Memory B cell (primary cell): ENCODE measurements at regions not wholly inside any gene's neighbourhood (a gene's known extent, or its start where the extent isn't known, plus 50 kb on each side); places are given as distances from the start of the nearest gene placed in this dataset.

Experiments
- ATAC-seq: fragments of 150-1000 bp; cut with Tn5 transposase; 2 replicates; pipeline ENCODE4 v1.10.0; 2021; ENCODE audit warnings: low read depth, mild to moderate bottlenecking, moderate library complexity
- DNase-seq, 2 donors: peaks; one replicate each; pipeline ENCODE4 v3.0.0; 2022; ENCODE audit warnings: low spot score in 2 of 2
- H3K27ac Mint-ChIP-seq: one replicate; pipeline ENCODE4 v1.8.0; 2022; ENCODE audit warnings: mild to moderate bottlenecking, moderate library complexity, mixed read lengths
- H3K27me3 Mint-ChIP-seq: one replicate; pipeline ENCODE4 v1.8.0; 2022; ENCODE audit warnings: mixed read lengths
- H3K36me3 Mint-ChIP-seq: one replicate; pipeline ENCODE4 v1.8.0; 2022; ENCODE audit warnings: mild to moderate bottlenecking, mixed read lengths
- H3K4me1 Mint-ChIP-seq: one replicate; pipeline ENCODE4 v1.8.0; 2022; ENCODE audit warnings: mixed read lengths
- H3K4me3 Mint-ChIP-seq: one replicate; pipeline ENCODE4 v1.8.0; 2022; ENCODE audit warnings: mild to moderate bottlenecking, moderate library complexity, mixed read lengths
- H3K9me3 Mint-ChIP-seq: one replicate; pipeline ENCODE4 v1.8.0; 2022; ENCODE audit warnings: mixed read lengths

GRCh38 chr7:153470004-153470671 is 582.1 kb upstream of the DPP6 start:
- Mint-ChIP-seq H3K4me3 (no peak overlapping the region), H3K4me1 (no peaks in the 10 kb centered on the region), H3K9me3 (peaks cover 5% of the 10 kb centered on the region)

DNA sequence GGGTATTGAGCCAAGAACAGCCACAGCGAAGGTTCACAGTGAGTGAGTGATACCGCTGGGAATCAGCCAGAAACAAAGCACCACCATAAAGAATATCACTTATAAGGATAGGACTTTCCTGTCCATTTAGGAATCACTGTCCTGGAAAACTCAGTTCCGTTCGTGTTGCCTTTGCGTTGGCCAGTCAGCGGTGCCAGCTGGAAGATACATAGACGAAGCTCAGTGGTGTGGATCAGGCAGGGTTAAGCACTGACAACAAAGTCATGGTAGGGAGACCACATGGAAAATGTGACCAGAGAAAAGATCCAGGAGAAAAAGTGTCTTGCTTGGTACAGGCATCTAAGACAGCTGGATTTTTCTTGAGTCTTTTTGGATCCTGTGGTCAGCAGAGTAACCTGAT is 579.7 kb upstream of the DPP6 start:
- Mint-ChIP-seq H3K4me3 (no peak overlapping the region), H3K27me3 (no peaks in the 10 kb centered on the region), H3K4me1 (no peaks in the 10 kb centered on the region), H3K9me3 (peaks cover 5% of the 10 kb centered on the region), H3K27ac (no peak overlapping the region), H3K36me3 (no peaks in the 10 kb centered on the region)
- no peak for ATAC-seq
- no peak for DNase-seq

More at GRCh38 chr7:153470004-153470671, 582.1 kb upstream of the DPP6 start:
- ATAC-seq (no peak), DNase-seq (no peak)
- no peaks in the 10 kb centered on the region for H3K27me3 Mint-ChIP-seq
- no peaks in the 10 kb centered on the region for H3K36me3 Mint-ChIP-seq
- H3K27ac Mint-ChIP-seq = no peak overlapping the region

GRCh38 chr7:153473185-153473584 is 579.0 kb upstream of the DPP6 start:
- H3K27ac Mint-ChIP-seq = no peak overlapping the region
- ATAC-seq = no peak

DNA sequence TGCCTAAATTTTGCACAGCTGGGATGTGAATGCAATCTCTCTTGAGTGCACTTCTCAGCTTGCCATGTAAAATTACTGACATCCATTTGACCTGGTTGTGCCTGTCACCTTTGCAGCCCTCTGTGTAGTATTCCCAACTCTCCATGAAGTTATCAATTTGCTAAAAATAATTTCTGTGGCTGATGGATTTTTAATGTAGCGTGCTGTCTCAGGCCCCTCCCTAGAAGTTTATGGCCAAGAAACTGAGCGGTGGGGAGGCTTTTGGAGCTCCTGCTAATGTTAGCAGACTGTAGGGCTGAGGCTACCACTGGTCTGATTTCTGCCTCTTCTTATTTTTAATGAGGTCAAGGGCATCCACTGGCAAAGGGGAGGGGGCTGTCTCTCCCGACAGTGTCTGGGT is 577.0 kb upstream of the DPP6 start:
- H3K27me3 Mint-ChIP-seq = no peaks in the 10 kb centered on the region

More at GRCh38 chr7:153473185-153473584, 579.0 kb upstream of the DPP6 start:
- no peaks in the 10 kb centered on the region for H3K36me3 Mint-ChIP-seq
- no peak for DNase-seq
- no peak overlapping the region for H3K4me3 Mint-ChIP-seq
- H3K9me3 Mint-ChIP-seq = peaks cover 5% of the 10 kb centered on the region
- H3K27me3 Mint-ChIP-seq = no peaks in the 10 kb centered on the region
- H3K4me1 Mint-ChIP-seq = no peaks in the 10 kb centered on the region

GRCh38 chr7:153476166-153476565 is 576.0 kb upstream of the DPP6 start:
- no peak overlapping the region for H3K27ac Mint-ChIP-seq
- no peak overlapping the region for H3K4me3 Mint-ChIP-seq
- H3K4me1 Mint-ChIP-seq = no peaks in the 10 kb centered on the region
- no peaks in the 10 kb centered on the region for H3K27me3 Mint-ChIP-seq
- peaks cover 4% of the 10 kb centered on the region for H3K9me3 Mint-ChIP-seq
- DNase-seq = no peak
- no peaks in the 10 kb centered on the region for H3K36me3 Mint-ChIP-seq
- no peak for ATAC-seq

More for the DNA sequence above, 577.0 kb upstream of the DPP6 start:
- Mint-ChIP-seq H3K4me3 (no peak overlapping the region), H3K4me1 (no peaks in the 10 kb centered on the region), H3K36me3 (no peaks in the 10 kb centered on the region), H3K9me3 (peaks cover 8% of the 10 kb centered on the region), H3K27ac (no peak overlapping the region)
- no peak for ATAC-seq
- DNase-seq = no peak

DNA sequence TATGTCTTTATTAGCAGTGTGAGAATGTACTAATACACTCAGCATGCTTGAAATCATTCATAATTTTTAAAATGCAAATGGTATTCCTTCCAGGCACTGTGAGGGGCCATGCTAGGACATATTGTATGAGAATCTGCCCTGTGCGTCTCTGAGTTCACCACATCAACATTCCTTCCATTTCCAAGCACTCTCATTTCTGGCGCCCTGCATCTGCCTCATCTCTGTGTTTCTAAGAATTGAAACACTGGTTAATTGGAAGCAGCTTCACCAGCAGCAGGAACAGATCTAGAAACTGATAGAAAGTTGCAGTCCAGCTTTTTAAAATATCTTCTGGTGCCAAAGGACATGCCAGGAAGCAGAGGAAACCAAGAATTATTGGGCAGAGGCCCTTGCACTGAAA is 555.9 kb upstream of the DPP6 start:
- no peak overlapping the region for H3K27ac Mint-ChIP-seq

DNA sequence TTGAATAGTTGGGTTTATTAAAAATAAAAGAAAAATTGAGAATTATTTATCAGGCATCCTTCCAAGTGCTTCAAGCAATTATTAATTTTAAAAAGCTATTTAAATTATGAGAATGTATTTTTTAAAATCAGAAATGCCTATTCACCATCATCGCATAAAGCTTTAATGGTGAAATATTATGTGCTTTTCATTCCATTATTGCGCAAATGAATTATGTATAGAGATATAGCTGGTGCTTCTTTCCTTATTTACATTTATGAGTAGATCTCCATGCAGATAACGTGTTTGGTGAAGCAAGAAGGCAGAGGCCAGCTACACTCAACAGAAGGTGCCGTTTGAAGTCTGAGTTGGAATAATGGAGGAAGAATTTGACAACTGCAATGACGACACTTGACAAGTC is 549.1 kb upstream of the DPP6 start:
- Mint-ChIP-seq H3K4me1 (no peaks in the 10 kb centered on the region), H3K27me3 (no peaks in the 10 kb centered on the region), H3K4me3 (no peak overlapping the region), H3K36me3 (no peaks in the 10 kb centered on the region), H3K27ac (no peak overlapping the region), H3K9me3 (peaks cover 10% of the 10 kb centered on the region)
- ATAC-seq = no peak
- DNase-seq = no peak

More for the DNA sequence above, 555.9 kb upstream of the DPP6 start:
- Mint-ChIP-seq H3K36me3 (no peaks in the 10 kb centered on the region), H3K9me3 (peaks cover 12% of the 10 kb centered on the region), H3K4me1 (no peaks in the 10 kb centered on the region), H3K4me3 (no peak overlapping the region), H3K27me3 (no peaks in the 10 kb centered on the region)
- ATAC-seq (no peak), DNase-seq (no peak)

GRCh38 chr7:153504288-153505075 is 547.7 kb upstream of the DPP6 start:
- H3K36me3 Mint-ChIP-seq = no peaks in the 10 kb centered on the region
- H3K4me3 Mint-ChIP-seq = no peak overlapping the region
- no peaks in the 10 kb centered on the region for H3K4me1 Mint-ChIP-seq
- ATAC-seq (no peak), DNase-seq (no peak)
- H3K27me3 Mint-ChIP-seq = no peaks in the 10 kb centered on the region
- H3K9me3 Mint-ChIP-seq = peaks cover 8% of the 10 kb centered on the region
- no peak overlapping the region for H3K27ac Mint-ChIP-seq

GRCh38 chr7:153507885-153508284 is 544.3 kb upstream of the DPP6 start:
- Mint-ChIP-seq H3K27ac (no peak overlapping the region), H3K9me3 (peaks cover 4% of the 10 kb centered on the region), H3K4me3 (no peak overlapping the region), H3K4me1 (no peaks in the 10 kb centered on the region), H3K27me3 (no peaks in the 10 kb centered on the region), H3K36me3 (no peaks in the 10 kb centered on the region)
- no peak for ATAC-seq
- DNase-seq = no peak

DNA sequence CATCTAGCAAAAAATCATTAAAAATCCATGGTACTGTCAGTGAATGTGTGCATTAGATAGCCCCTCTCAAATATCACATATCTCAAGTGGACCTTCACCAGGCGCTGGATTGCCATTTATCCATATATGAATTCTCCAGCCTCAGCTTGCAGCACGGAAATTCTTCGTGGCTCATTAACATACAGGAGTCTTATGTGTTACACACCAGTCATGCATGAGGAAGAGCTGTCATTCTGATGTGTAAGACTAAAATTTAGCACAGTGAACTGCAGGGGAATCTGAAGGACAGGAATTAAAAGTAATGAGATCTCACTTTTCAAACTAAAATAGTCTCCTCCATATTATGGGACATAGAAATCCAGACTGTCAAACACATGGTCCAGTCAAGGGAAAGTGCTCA is 542.4 kb upstream of the DPP6 start:
- Mint-ChIP-seq H3K27me3 (no peaks in the 10 kb centered on the region), H3K36me3 (no peaks in the 10 kb centered on the region)
- ATAC-seq = no peak

DNA sequence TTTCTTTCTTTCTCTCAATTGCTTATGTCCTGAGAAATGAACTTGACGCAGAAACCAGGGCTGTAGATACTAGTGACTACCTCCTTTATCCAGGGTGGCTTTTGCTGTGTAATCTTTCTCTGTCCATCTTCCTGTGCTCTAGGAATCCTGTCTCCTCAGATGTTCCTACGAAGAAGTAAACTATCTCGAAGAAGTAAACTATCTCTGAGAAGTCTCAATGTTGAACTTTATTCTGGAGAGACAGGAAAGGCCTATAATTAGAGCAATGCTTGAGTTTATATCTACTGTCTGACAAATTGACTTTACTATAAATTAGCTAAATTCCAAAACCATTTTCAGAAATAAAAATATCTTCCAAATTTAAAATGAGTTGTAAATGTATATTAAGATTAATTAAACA is 541.5 kb upstream of the DPP6 start:
- ATAC-seq (no peak), DNase-seq (no peak)
- H3K4me1 Mint-ChIP-seq = no peaks in the 10 kb centered on the region
- H3K27me3 Mint-ChIP-seq = no peaks in the 10 kb centered on the region
- no peaks in the 10 kb centered on the region for H3K36me3 Mint-ChIP-seq
- no peak overlapping the region for H3K4me3 Mint-ChIP-seq
- H3K27ac Mint-ChIP-seq = no peak overlapping the region
- H3K9me3 Mint-ChIP-seq = peaks cover 4% of the 10 kb centered on the region

More for the DNA sequence above, 542.4 kb upstream of the DPP6 start:
- Mint-ChIP-seq H3K4me3 (no peak overlapping the region), H3K4me1 (no peaks in the 10 kb centered on the region), H3K27ac (no peak overlapping the region), H3K9me3 (peaks cover 4% of the 10 kb centered on the region)
- DNase-seq = no peak

DNA sequence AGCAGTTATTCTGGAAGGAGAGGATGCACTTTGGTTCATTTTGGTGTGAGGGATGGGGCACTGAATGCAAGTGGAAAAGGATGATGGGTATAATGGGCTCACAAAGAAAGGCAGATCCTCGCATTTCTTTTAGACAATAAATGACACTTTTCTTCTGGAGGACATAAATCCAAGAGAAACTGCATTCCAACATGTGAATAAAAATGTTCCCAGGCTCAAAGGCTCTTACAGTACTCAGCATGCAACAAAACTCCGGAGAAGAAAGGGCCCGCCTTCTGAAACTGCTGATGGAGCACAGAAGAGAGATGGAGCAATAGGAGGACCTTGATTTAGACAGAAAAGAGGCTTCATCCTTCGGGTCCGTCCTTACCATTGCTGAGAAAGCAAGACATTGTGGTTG is 538.2 kb upstream of the DPP6 start:
- no peak overlapping the region for H3K4me3 Mint-ChIP-seq
- no peak for DNase-seq
- H3K4me1 Mint-ChIP-seq = no peaks in the 10 kb centered on the region
- H3K27ac Mint-ChIP-seq = no peak overlapping the region
- ATAC-seq = no peak
- H3K27me3 Mint-ChIP-seq = no peaks in the 10 kb centered on the region
- peaks cover 5% of the 10 kb centered on the region for H3K9me3 Mint-ChIP-seq
- no peaks in the 10 kb centered on the region for H3K36me3 Mint-ChIP-seq

DNA sequence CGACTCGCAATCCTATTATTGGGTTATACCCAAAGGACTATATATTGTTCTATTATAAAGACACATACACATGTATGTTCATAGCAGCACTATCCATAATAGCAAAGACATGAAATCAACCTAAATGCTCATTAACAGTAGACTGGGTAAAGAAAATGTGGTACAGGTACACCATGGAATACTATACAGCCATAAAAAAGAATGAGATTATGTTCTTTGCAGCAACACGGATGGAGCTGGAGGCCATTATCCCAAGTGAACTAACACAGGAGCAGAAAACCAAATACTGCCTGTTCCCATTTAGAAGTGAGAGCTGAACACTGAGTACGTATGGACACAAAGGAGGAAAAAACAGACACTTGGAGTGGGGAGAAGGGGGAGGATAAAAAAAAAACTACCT is 536.8 kb upstream of the DPP6 start:
- H3K4me1 Mint-ChIP-seq = no peaks in the 10 kb centered on the region
- H3K4me3 Mint-ChIP-seq = no peak overlapping the region
- DNase-seq (no peak), ATAC-seq (no peak)
- peaks cover 8% of the 10 kb centered on the region for H3K9me3 Mint-ChIP-seq
- H3K36me3 Mint-ChIP-seq = no peaks in the 10 kb centered on the region
- no peak overlapping the region for H3K27ac Mint-ChIP-seq
- no peaks in the 10 kb centered on the region for H3K27me3 Mint-ChIP-seq

DNA sequence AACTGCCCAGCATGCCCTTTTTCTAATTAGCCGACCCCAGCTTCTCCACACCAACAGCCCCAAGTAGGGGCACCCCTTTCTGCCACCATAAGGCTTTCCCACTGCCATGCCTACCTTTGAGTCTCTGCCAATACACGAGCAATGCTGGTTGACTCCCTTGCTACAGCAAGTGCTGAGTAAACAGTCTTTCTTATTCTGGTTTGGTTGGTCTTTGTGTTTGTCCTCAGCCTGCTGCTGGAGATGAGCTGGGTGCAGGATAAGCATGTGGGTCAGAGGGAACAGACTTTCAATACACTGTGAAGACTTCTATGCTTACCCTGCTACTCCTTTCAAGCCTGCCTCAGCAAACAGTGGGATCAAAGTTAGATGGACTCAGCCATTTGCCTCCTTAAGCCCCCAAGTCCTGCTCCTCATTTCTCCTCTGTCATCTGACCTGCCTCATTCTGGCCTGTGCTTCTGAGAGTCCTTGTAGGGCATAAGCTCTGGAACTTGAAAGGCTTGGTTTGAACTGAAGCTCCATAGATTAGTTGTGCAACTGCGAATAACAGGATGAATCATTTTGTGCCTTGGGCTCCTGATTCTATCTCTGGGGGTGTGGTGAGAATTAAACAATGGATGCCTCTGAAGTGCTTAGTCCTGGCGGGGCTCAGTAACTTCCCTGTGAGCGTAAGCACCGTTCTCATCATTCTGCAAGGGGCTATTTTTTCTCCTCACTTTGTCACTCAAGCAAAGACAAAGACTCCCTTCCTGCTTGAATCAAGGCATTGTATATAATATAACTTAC is 533.8 kb upstream of the DPP6 start:
- no peaks in the 10 kb centered on the region for H3K27me3 Mint-ChIP-seq
- H3K36me3 Mint-ChIP-seq = no peaks in the 10 kb centered on the region
- no peaks in the 10 kb centered on the region for H3K4me1 Mint-ChIP-seq
- no peak for DNase-seq
- no peak overlapping the region for H3K27ac Mint-ChIP-seq
- H3K9me3 Mint-ChIP-seq = peaks cover 5% of the 10 kb centered on the region
- no peak for ATAC-seq
- H3K4me3 Mint-ChIP-seq = no peak overlapping the region
